ENCODE measurements at regions not wholly inside any gene's neighbourhood (a gene's known extent, or its start where the extent isn't known, plus 50 kb on each side); places are given as distances from the start of the nearest gene placed in this dataset.

DNA sequence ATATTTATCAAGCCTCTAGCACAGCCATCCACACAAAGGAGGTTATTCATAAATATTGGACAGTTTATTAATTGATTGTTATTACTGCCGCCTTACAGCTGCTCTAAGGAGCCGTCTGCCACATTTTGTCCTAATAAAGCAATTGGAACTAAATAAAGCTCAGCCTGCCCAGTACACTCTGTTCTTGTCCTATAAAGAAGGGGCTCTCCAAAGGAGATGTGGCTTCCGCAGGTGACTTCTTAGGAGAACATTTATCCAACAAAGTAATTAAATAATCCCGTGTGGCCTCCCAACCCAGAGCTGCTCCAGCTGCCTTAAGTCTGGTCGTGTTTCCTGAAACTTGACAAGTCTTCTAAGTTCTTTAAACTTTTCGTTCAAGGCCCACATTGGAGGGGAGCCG is 497.7 kb downstream of the NPHP4 start:
- Histone ChIP-seq H3K9me2 (replicated peaks; ENCODE audit: control insufficient read depth, low read length) (no peaks in the 10 kb centered on the region), H3K4me3 (ENCODE audit: low read length) (no peak overlapping the region), H3K4me1 (ENCODE audit: control insufficient read depth, low read length) (no peaks in the 10 kb centered on the region), H3K27me3 (ENCODE audit: control insufficient read depth, low read length) (no peaks in the 10 kb centered on the region), H3K9me3 (ENCODE audit: control insufficient read depth, insufficient read depth, low read length) (no peaks in the 10 kb centered on the region), H3F3A (ENCODE audit: control insufficient read depth, insufficient read depth) (no peaks in the 10 kb centered on the region), H4K20me1 (ENCODE audit: control insufficient read depth, insufficient read depth, low read depth, low read length) (no peaks in the 10 kb centered on the region), H3K4me2 (ENCODE audit: low read length) (no peak overlapping the region), H3K27ac (ENCODE audit: low read depth, low read length) (no peak overlapping the region), H3K79me2 (ENCODE audit: control insufficient read depth, low read length) (no peaks in the 10 kb centered on the region), H3K36me3 (ENCODE audit: control insufficient read depth, low read length) (no peaks in the 10 kb centered on the region)
- TF ChIP-seq, protein P1, sequence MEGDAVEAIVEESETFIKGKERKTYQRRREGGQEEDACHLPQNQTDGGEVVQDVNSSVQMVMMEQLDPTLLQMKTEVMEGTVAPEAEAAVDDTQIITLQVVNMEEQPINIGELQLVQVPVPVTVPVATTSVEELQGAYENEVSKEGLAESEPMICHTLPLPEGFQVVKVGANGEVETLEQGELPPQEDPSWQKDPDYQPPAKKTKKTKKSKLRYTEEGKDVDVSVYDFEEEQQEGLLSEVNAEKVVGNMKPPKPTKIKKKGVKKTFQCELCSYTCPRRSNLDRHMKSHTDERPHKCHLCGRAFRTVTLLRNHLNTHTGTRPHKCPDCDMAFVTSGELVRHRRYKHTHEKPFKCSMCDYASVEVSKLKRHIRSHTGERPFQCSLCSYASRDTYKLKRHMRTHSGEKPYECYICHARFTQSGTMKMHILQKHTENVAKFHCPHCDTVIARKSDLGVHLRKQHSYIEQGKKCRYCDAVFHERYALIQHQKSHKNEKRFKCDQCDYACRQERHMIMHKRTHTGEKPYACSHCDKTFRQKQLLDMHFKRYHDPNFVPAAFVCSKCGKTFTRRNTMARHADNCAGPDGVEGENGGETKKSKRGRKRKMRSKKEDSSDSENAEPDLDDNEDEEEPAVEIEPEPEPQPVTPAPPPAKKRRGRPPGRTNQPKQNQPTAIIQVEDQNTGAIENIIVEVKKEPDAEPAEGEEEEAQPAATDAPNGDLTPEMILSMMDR (IDR thresholded peaks at IDR 0.05; ENCODE audit: low read depth, low read length, poor library complexity, severe bottlenecking), result no peak
- no peak for TF ChIP-seq EZH2phosphoT487 (IDR thresholded peaks at IDR 0.05; ENCODE audit: borderline replicate concordance, low read length)

DNA sequence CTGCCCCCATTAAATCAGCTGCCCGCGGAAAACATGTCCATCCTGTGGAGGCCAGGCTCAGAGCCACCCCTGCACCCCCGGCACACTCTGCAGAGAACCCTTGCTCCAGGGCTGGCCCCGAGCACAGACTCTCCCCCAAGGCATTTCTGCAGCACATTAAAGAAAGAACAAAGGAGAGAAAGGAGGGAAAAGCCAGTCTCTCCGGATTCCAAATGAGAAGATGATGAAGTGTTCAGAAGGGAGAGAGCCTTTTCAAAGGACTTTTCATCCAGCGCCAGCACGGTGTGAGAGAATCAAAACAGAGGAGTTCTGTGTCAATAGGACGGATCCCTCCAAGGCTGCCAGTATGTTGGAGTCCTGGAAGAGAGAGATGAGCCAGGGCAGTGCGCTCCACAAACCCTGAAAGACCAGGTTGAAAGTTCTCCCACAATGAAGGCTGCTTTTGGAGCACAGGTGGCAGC is 498.3 kb downstream of the NPHP4 start:
- H3K4me1 ChIP-seq (ENCODE audit: control insufficient read depth, low read length), result no peaks in the 10 kb centered on the region
- no peak overlapping the region for H3K4me2 ChIP-seq (ENCODE audit: low read length)
- no peaks in the 10 kb centered on the region for H3K79me2 ChIP-seq (ENCODE audit: control insufficient read depth, low read length)
- H3K36me3 ChIP-seq (ENCODE audit: control insufficient read depth, low read length), result no peaks in the 10 kb centered on the region
- TF ChIP-seq, protein P1 (IDR thresholded peaks at IDR 0.05; ENCODE audit: low read depth, low read length, poor library complexity, severe bottlenecking), result no peak
- no peak for TF ChIP-seq EZH2phosphoT487 (IDR thresholded peaks at IDR 0.05; ENCODE audit: borderline replicate concordance, low read length)
- H3K27me3 ChIP-seq (ENCODE audit: control insufficient read depth, low read length), result no peaks in the 10 kb centered on the region
- no peaks in the 10 kb centered on the region for H3F3A ChIP-seq (ENCODE audit: control insufficient read depth, insufficient read depth)
- H4K20me1 ChIP-seq (ENCODE audit: control insufficient read depth, insufficient read depth, low read depth, low read length), result no peaks in the 10 kb centered on the region
- no peaks in the 10 kb centered on the region for H3K9me2 ChIP-seq (replicated peaks; ENCODE audit: control insufficient read depth, low read length)
- H3K9me3 ChIP-seq (ENCODE audit: control insufficient read depth, insufficient read depth, low read length), result no peaks in the 10 kb centered on the region
- no peak overlapping the region for H3K27ac ChIP-seq (ENCODE audit: low read depth, low read length)
- no peak overlapping the region for H3K4me3 ChIP-seq (ENCODE audit: low read length)

DNA sequence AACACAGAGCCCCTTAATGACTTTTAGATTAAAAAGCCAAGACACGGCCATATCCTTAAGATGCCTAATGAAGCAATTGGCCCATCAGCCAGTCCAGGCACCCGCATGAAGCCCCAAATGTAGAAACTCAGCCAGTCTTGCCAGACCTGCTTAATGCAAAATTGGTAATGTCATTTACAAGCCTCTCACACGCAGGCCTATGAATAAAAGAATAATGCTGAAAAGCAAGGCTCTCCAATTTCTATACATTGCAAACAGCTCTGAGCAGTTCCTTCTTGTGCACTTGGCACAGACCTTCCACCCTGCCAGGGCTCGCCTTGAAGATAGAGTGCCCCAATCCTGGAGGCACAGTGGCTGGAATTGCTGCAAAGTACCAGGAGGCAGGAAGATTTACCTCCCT is 498.9 kb downstream of the NPHP4 start:
- Histone ChIP-seq H3K79me2 (ENCODE audit: control insufficient read depth, low read length) (no peaks in the 10 kb centered on the region), H4K20me1 (ENCODE audit: control insufficient read depth, insufficient read depth, low read depth, low read length) (no peaks in the 10 kb centered on the region), H3K27ac (ENCODE audit: low read depth, low read length) (no peak overlapping the region), H3K4me3 (ENCODE audit: low read length) (no peak overlapping the region), H3K4me2 (ENCODE audit: low read length) (no peak overlapping the region), H3K9me2 (replicated peaks; ENCODE audit: control insufficient read depth, low read length) (no peaks in the 10 kb centered on the region), H3K27me3 (ENCODE audit: control insufficient read depth, low read length) (no peaks in the 10 kb centered on the region), H3K36me3 (ENCODE audit: control insufficient read depth, low read length) (no peaks in the 10 kb centered on the region), H3K4me1 (ENCODE audit: control insufficient read depth, low read length) (no peaks in the 10 kb centered on the region), H3F3A (ENCODE audit: control insufficient read depth, insufficient read depth) (no peaks in the 10 kb centered on the region), H3K9me3 (ENCODE audit: control insufficient read depth, insufficient read depth, low read length) (no peaks in the 10 kb centered on the region)
- TF ChIP-seq, protein P1 (IDR thresholded peaks at IDR 0.05; ENCODE audit: low read depth, low read length, poor library complexity, severe bottlenecking), result no peak
- TF ChIP-seq EZH2phosphoT487 (IDR thresholded peaks at IDR 0.05; ENCODE audit: borderline replicate concordance, low read length), result no peak

DNA sequence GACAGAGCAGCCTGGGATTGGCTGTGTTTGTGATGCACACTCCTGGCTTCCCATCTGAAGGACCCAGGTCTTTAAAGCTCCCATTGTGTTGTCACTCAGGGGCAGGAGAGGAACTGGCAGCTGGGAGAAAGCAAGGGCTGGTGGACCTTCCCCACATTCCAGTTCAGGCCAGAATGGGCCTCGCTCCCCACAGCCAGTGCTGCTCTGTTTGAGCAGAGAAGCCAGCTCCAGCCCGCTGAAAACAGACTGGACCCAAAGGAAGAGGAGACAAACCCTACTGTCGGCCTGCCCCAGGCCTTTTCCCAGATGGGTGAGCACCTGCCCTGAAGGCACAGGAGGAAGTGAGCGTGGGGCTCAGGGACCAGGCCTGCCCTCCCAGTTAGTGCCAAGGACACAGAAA is 499.4 kb downstream of the NPHP4 start:
- Histone ChIP-seq H3K9me2 (replicated peaks; ENCODE audit: control insufficient read depth, low read length) (no peaks in the 10 kb centered on the region), H3K4me3 (ENCODE audit: low read length) (no peak overlapping the region), H3K79me2 (ENCODE audit: control insufficient read depth, low read length) (no peaks in the 10 kb centered on the region), H3K27me3 (ENCODE audit: control insufficient read depth, low read length) (no peaks in the 10 kb centered on the region), H3K4me2 (ENCODE audit: low read length) (no peak overlapping the region), H3K27ac (ENCODE audit: low read depth, low read length) (no peak overlapping the region), H3K4me1 (ENCODE audit: control insufficient read depth, low read length) (no peaks in the 10 kb centered on the region), H3K9me3 (ENCODE audit: control insufficient read depth, insufficient read depth, low read length) (no peaks in the 10 kb centered on the region), H3F3A (ENCODE audit: control insufficient read depth, insufficient read depth) (no peaks in the 10 kb centered on the region), H3K36me3 (ENCODE audit: control insufficient read depth, low read length) (no peaks in the 10 kb centered on the region), H4K20me1 (ENCODE audit: control insufficient read depth, insufficient read depth, low read depth, low read length) (no peaks in the 10 kb centered on the region)
- no peak for TF ChIP-seq EZH2phosphoT487 (IDR thresholded peaks at IDR 0.05; ENCODE audit: borderline replicate concordance, low read length)
- TF ChIP-seq, protein P1 (IDR thresholded peaks at IDR 0.05; ENCODE audit: low read depth, low read length, poor library complexity, severe bottlenecking), result no peak

Measured in DOHH2 (cell line).